ENCODE measurements at regions not wholly inside any gene's neighbourhood (a gene's known extent, or its start where the extent isn't known, plus 50 kb on each side); places are given as distances from the start of the nearest gene placed in this dataset.

DNA sequence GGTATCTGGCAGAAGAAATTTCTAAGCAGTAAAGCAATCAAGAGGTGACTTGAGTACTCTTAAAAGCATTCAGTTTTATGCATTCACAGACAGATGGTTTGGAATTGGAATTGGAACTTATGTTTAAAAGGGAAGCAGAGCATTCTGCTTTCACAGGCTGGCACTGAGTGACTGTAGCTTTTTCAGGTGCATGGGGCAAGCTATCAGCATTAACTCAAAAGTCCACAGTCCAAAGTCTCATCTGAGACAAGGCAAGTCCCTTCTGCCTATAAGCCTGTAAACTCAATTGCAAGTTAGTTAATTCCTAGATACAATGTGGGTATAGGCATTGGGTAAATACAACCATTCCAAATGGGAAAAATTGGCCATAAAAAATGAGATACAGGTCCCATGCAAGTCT is 1620.3 kb downstream of the MRPL39 start:
- Mint-ChIP-seq H3K4me1 (no peaks in the 10 kb centered on the region), H3K36me3 (no peaks in the 10 kb centered on the region), H3K27me3 (peaks cover 0 to 5% (median 3%) of the 10 kb centered on the region in 5 donors), H3K27ac (no peak overlapping the region), H3K4me3 (no peak overlapping the region), H3K9me3 (peaks cover 0 to 9% (median 5%) of the 10 kb centered on the region in 11 donors)
- ATAC-seq (no peak), DNase-seq (no peak)
- no peaks in the 10 kb centered on the region for H3K4me1 ChIP-seq (ENCODE audit: control insufficient read depth in 2 of 2, insufficient read depth in 2 of 2, low read length in 2 of 2)
- intact Hi-C loops (cut with micrococcal nuclease), result no loop called here
- no peak overlapping the region for H3K27ac ChIP-seq (ENCODE audit: low read depth, low read length)
- H3K36me3 ChIP-seq (ENCODE audit: control insufficient read depth in 2 of 3, insufficient read depth in 3 of 3, low read length in 3 of 3), result no peaks in the 10 kb centered on the region
- no peaks in the 10 kb centered on the region for H3K9me3 ChIP-seq (ENCODE audit: control insufficient read depth in 2 of 3, low read length in 3 of 3)
- ChIA-PET CTCF (no interaction called here), POLR2A (no interaction called here)
- H3K4me3 ChIP-seq (ENCODE audit: low read length), result no peak overlapping the region
- H3K27me3 ChIP-seq (ENCODE audit: control insufficient read depth in 2 of 2, insufficient read depth in 2 of 2, low read length in 2 of 2), result no peaks in the 10 kb centered on the region

DNA sequence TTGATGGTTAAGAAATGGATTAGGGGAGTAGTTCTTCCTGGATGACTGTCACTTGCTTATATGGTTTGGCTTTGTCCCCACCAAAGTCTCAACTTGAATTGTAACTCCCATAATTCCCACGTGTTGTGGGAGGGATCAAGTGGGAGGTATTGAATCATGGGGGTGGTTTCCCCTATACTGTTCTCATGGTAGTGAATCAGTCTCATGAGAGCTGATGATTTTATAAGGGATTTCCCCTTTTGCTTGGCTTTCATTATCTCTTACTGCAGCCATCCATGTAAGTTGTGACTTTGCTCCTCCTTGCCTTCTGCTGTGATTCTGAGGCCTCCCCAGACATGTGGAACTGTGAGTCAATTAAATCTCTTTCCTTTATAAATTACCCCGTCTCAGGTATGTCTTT is 1621.1 kb downstream of the MRPL39 start:
- no peaks in the 10 kb centered on the region for H3K36me3 ChIP-seq (ENCODE audit: control insufficient read depth in 2 of 3, insufficient read depth in 3 of 3, low read length in 3 of 3)
- H3K27me3 Mint-ChIP-seq, result peaks cover 0 to 8% (median 3%) of the 10 kb centered on the region in 5 donors
- ATAC-seq (no peak), DNase-seq (no peak)
- no peaks in the 10 kb centered on the region for H3K9me3 ChIP-seq (ENCODE audit: control insufficient read depth in 2 of 3, low read length in 3 of 3)
- peaks cover 0 to 9% (median 4%) of the 10 kb centered on the region in 11 donors for H3K9me3 Mint-ChIP-seq
- no peak overlapping the region for H3K27ac Mint-ChIP-seq
- no peak overlapping the region for H3K27ac ChIP-seq (ENCODE audit: low read depth, low read length)
- no peak overlapping the region for H3K4me3 Mint-ChIP-seq
- no peaks in the 10 kb centered on the region for H3K4me1 ChIP-seq (ENCODE audit: control insufficient read depth in 2 of 2, insufficient read depth in 2 of 2, low read length in 2 of 2)
- POLR2A ChIA-PET, result no interaction called here
- no peaks in the 10 kb centered on the region for H3K36me3 Mint-ChIP-seq
- no peaks in the 10 kb centered on the region for H3K4me1 Mint-ChIP-seq
- intact Hi-C loops (cut with micrococcal nuclease), result no loop called here
- H3K4me3 ChIP-seq (ENCODE audit: low read length), result no peak overlapping the region
- H3K27me3 ChIP-seq (ENCODE audit: control insufficient read depth in 2 of 2, insufficient read depth in 2 of 2, low read length in 2 of 2), result no peaks in the 10 kb centered on the region
- CTCF ChIA-PET, result interaction anchor here (0.6 kb wide), 1 partner anchor 11 kb away, joined by 3 read pairs; no protein-coding TSS in a partner anchor

DNA sequence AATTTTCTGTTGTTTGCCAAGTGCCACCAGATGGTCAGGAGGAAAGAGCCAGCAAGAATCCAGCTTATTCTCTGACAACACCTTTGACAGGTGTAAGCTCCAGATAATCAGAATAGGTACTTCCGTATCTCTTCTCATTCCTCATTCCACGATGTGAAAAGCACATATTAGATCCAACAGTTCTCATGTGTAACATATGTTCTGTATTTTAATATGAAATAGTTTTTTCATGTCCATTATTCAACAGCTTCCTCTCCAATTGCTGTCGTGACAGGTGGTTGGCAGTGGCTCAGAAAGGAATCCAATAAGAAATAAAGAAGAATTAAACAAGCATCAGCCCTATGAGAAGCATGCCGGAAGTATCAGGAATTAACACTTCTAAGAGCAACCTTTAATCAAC is 1624.7 kb downstream of the MRPL39 start:
- ATAC-seq (no peak), DNase-seq (no peak)
- ChIA-PET POLR2A (no interaction called here), CTCF (no interaction called here)
- Histone ChIP-seq H3K9me3 (ENCODE audit: control insufficient read depth in 2 of 3, low read length in 3 of 3) (no peaks in the 10 kb centered on the region), H3K27ac (ENCODE audit: low read depth, low read length) (no peak overlapping the region), H3K27me3 (ENCODE audit: control insufficient read depth in 2 of 2, insufficient read depth in 2 of 2, low read length in 2 of 2) (no peaks in the 10 kb centered on the region), H3K4me3 (ENCODE audit: low read length) (no peak overlapping the region), H3K4me1 (ENCODE audit: control insufficient read depth in 2 of 2, insufficient read depth in 2 of 2, low read length in 2 of 2) (no peaks in the 10 kb centered on the region), H3K36me3 (ENCODE audit: control insufficient read depth in 2 of 3, insufficient read depth in 3 of 3, low read length in 3 of 3) (no peaks in the 10 kb centered on the region)
- Mint-ChIP-seq H3K36me3 (peaks cover 0 to 4% (median 0%) of the 10 kb centered on the region in 5 donors), H3K4me1 (peaks cover 0 to 8% (median 0%) of the 10 kb centered on the region in 7 donors), H3K4me3 (no peak overlapping the region), H3K9me3 (peaks cover 0 to 10% (median 4%) of the 10 kb centered on the region in 11 donors), H3K27me3 (peaks cover 0 to 9% (median 4%) of the 10 kb centered on the region in 5 donors), H3K27ac (no peak overlapping the region)
- intact Hi-C loops (cut with micrococcal nuclease), result no loop called here

DNA sequence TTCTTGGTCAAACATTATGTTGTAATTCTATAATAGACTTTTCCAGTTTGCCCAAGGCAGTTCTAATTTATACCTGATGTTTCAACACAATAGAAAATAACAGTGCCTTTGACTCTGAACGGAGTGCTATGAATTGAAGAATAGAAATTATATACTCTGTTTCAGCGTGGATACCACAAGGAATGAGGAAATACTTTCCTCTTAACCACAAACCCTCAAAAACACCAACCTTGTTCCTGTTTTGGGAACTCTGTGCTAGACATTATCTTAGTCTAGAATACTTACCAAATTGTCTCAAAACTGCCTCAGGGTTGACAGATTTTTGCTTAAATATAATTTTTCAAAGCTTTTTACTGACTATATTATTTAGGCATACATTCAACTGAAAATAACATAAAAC is 1629.3 kb downstream of the MRPL39 start:
- ATAC-seq (peak; percentile 42), DNase-seq (no peak)
- Mint-ChIP-seq H3K27ac (no peak overlapping the region), H3K27me3 (peaks cover 0 to 18% (median 8%) of the 10 kb centered on the region in 5 donors), H3K4me3 (no peak overlapping the region), H3K4me1 (peaks cover 0 to 12% (median 0%) of the 10 kb centered on the region in 7 donors), H3K9me3 (peaks cover 0 to 4% (median 0%) of the 10 kb centered on the region in 11 donors), H3K36me3 (peaks cover 0 to 4% (median 0%) of the 10 kb centered on the region in 5 donors)
- no peaks in the 10 kb centered on the region for H3K36me3 ChIP-seq (ENCODE audit: control insufficient read depth in 2 of 3, insufficient read depth in 3 of 3, low read length in 3 of 3)
- CTCF ChIA-PET, result no interaction called here
- H3K27me3 ChIP-seq (ENCODE audit: control insufficient read depth in 2 of 2, insufficient read depth in 2 of 2, low read length in 2 of 2), result no peaks in the 10 kb centered on the region
- POLR2A ChIA-PET, result no interaction called here
- no peaks in the 10 kb centered on the region for H3K4me1 ChIP-seq (ENCODE audit: control insufficient read depth in 2 of 2, insufficient read depth in 2 of 2, low read length in 2 of 2)
- H3K27ac ChIP-seq (ENCODE audit: low read depth, low read length), result no peak overlapping the region
- H3K4me3 ChIP-seq (ENCODE audit: low read length), result no peak overlapping the region
- no peaks in the 10 kb centered on the region for H3K9me3 ChIP-seq (ENCODE audit: control insufficient read depth in 2 of 3, low read length in 3 of 3)
- intact Hi-C loops (cut with micrococcal nuclease), result no loop called here

DNA sequence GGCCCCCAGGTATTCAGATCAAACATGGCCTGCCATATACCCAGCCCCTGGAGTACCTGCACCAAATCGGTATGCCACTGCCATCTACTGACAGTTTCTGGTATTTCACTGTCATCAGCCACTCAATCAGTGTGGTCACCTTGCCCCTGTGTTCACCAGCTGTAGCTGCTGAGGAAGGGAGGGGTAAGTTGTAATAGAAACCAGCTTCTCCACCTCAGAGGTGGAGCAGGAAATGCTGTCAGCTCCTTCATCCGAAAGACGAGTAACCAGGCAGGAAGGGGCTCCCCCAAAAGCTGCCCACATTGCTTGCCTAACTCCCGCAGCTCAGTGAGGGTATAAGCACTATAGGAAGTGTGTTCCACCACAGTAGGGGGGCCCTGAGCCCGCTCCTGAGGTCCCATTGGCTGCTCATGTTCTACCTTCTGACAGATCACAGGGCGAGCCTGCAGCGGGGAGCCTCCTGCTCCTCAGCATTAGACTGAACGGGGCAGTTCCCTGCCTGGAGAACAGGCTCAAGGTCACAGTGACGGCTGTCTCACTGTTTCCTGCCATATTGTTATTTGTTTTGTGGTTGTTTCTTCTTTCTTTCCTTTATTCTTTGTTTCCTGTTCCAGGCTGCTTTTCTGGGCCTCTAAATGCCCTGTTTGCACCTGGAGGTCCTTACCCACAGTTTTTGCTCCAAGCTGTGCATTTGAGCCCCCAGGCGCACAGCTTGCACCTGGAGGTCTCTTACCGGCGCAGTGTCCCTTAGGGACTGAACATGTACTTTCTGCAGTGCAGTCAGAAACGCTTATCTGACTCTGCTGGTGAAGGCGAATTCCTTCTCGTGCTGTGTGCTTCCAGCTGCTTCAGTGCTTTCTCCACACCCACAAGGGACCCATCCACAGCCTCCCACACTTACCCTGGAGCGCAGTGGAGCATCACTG is 1638.3 kb downstream of the MRPL39 start:
- intact Hi-C loops (cut with micrococcal nuclease), result loop anchor here (1.0 to 5.0 kb wide), 7 partner anchors 32 to 1177 kb away; no protein-coding TSS in a partner anchor
- DNase-seq (peak; percentile 26 to 84 (median 80)), ATAC-seq (peak; percentile 92)
- H3K27ac Mint-ChIP-seq, result peak overlapping the region; percentile 69 to 94 (median 88)
- H3K9me3 ChIP-seq (ENCODE audit: control insufficient read depth in 2 of 3, low read length in 3 of 3), result no peaks in the 10 kb centered on the region
- no peaks in the 10 kb centered on the region for H3K36me3 ChIP-seq (ENCODE audit: control insufficient read depth in 2 of 3, insufficient read depth in 3 of 3, low read length in 3 of 3)
- H3K27ac ChIP-seq (ENCODE audit: low read depth, low read length), result peak overlapping the region; percentile 49
- peaks cover 10 to 17% of the 10 kb centered on the region in 2 donors for H3K4me1 ChIP-seq (ENCODE audit: control insufficient read depth in 2 of 2, insufficient read depth in 2 of 2, low read length in 2 of 2)
- peak overlapping the region; percentile 57 to 82 (median 76) for H3K4me3 Mint-ChIP-seq
- ChIA-PET POLR2A (no interaction called here), CTCF (interaction anchor here (0.6 to 1.6 kb wide), 5 partner anchors 13 to 307 kb away, joined by 3 read pairs; no protein-coding TSS in a partner anchor)
- H3K27me3 Mint-ChIP-seq, result peaks cover 0 to 23% (median 0%) of the 10 kb centered on the region in 5 donors
- no peaks in the 10 kb centered on the region for H3K9me3 Mint-ChIP-seq
- H3K4me3 ChIP-seq (ENCODE audit: low read length), result peak overlapping the region; percentile 13
- no peaks in the 10 kb centered on the region for H3K36me3 Mint-ChIP-seq
- no peaks in the 10 kb centered on the region for H3K27me3 ChIP-seq (ENCODE audit: control insufficient read depth in 2 of 2, insufficient read depth in 2 of 2, low read length in 2 of 2)
- peaks cover 0 to 41% (median 24%) of the 10 kb centered on the region in 7 donors for H3K4me1 Mint-ChIP-seq

GRCh38 chr21:23968008-23968407 is 1639.3 kb downstream of the MRPL39 start:
- H3K4me3 ChIP-seq (ENCODE audit: low read length), result no peak overlapping the region
- no peaks in the 10 kb centered on the region for H3K36me3 ChIP-seq (ENCODE audit: control insufficient read depth in 2 of 3, insufficient read depth in 3 of 3, low read length in 3 of 3)
- POLR2A ChIA-PET, result no interaction called here
- ATAC-seq (no peak), DNase-seq (no peak)
- H3K9me3 ChIP-seq (ENCODE audit: control insufficient read depth in 2 of 3, low read length in 3 of 3), result no peaks in the 10 kb centered on the region
- peaks cover 10 to 17% of the 10 kb centered on the region in 2 donors for H3K4me1 ChIP-seq (ENCODE audit: control insufficient read depth in 2 of 2, insufficient read depth in 2 of 2, low read length in 2 of 2)
- Mint-ChIP-seq H3K27ac (peak overlapping the region in 6 of 9 donors; percentile 68 to 94 (median 78)), H3K4me1 (peaks cover 0 to 41% (median 25%) of the 10 kb centered on the region in 7 donors), H3K36me3 (no peaks in the 10 kb centered on the region), H3K4me3 (peak overlapping the region in 1 of 10 donors; percentile 66), H3K9me3 (peaks cover 0 to 2% (median 0%) of the 10 kb centered on the region in 11 donors), H3K27me3 (peaks cover 0 to 17% (median 0%) of the 10 kb centered on the region in 5 donors)
- H3K27me3 ChIP-seq (ENCODE audit: control insufficient read depth in 2 of 2, insufficient read depth in 2 of 2, low read length in 2 of 2), result no peaks in the 10 kb centered on the region
- CTCF ChIA-PET, result interaction anchor here (1.6 kb wide), 1 partner anchor 78 kb away, joined by 3 read pairs; no protein-coding TSS in a partner anchor
- H3K27ac ChIP-seq (ENCODE audit: low read depth, low read length), result peak overlapping the region; percentile 23
- intact Hi-C loops (cut with micrococcal nuclease), result loop anchor here (1.0 to 5.0 kb wide), 7 partner anchors 31 to 1176 kb away; no protein-coding TSS in a partner anchor
